Trophoblast cell (in vitro differentiated cells and primary cell): ENCODE measurements at regions not wholly inside any gene's neighbourhood (a gene's known extent, or its start where the extent isn't known, plus 50 kb on each side); places are given as distances from the start of the nearest gene placed in this dataset.

Experiments used
- DNase-seq, 2 donors: peaks; one replicate each; pipeline ENCODE4 v3.0.0-alpha.2; 2016
- H2AFZ ChIP-seq: 2 replicates; pipeline ENCODE4 v1.6.1; 2013; ENCODE audit warnings: low read length, moderate library complexity, mild to moderate bottlenecking; ENCODE audit not compliant: insufficient read depth, poor library complexity
- H2AK5ac ChIP-seq: 2 replicates; pipeline ENCODE4 v1.6.1; 2013; ENCODE audit warnings: mild to moderate bottlenecking, low read length
- H2BK120ac ChIP-seq: 2 replicates; pipeline ENCODE4 v1.6.1; 2013; ENCODE audit warnings: low read length, mild to moderate bottlenecking, moderate library complexity; ENCODE audit not compliant: insufficient read depth, poor library complexity
- H2BK12ac ChIP-seq: 2 replicates; pipeline ENCODE4 v1.6.1; 2013; ENCODE audit warnings: mild to moderate bottlenecking, low read length, moderate library complexity
- H2BK5ac ChIP-seq: 2 replicates; pipeline ENCODE4 v1.6.1; 2013; ENCODE audit warnings: low read length, low read depth, moderate library complexity, mild to moderate bottlenecking; ENCODE audit not compliant: poor library complexity
- H3K14ac ChIP-seq: 2 replicates; pipeline ENCODE4 v1.6.1; 2013; ENCODE audit warnings: mild to moderate bottlenecking, low read length
- H3K18ac ChIP-seq: 2 replicates; pipeline ENCODE4 v1.6.1; 2013; ENCODE audit warnings: mild to moderate bottlenecking, low read length
- H3K23ac ChIP-seq: 2 replicates; pipeline ENCODE4 v1.6.1; 2013; ENCODE audit warnings: low read length
- H3K27ac ChIP-seq: 2 replicates; pipeline ENCODE4 v1.5.1; 2013; ENCODE audit warnings: low read depth, mild to moderate bottlenecking, inconsistent platforms, low read length, moderate library complexity
- H3K27me3 ChIP-seq: 2 replicates; pipeline ENCODE4 v1.6.1; 2013; ENCODE audit warnings: inconsistent platforms, mild to moderate bottlenecking, low read length, moderate library complexity; ENCODE audit not compliant: insufficient read depth
- H3K36me3 ChIP-seq, 2 experiments: 1 replicate in 1 of 2; 2 replicates in 1 of 2; pipeline ENCODE4 v1.6.1; 2013; ENCODE audit warnings: low read length in 2 of 2, mild to moderate bottlenecking in 2 of 2, moderate library complexity in 1 of 2; ENCODE audit not compliant: insufficient read depth in 2 of 2, control insufficient read depth in 1 of 2
- H3K4ac ChIP-seq: 2 replicates; pipeline ENCODE4 v1.6.1; 2013; ENCODE audit warnings: low read depth, mild to moderate bottlenecking, low read length, moderate library complexity
- H3K4me1 ChIP-seq, 2 experiments: 1 replicate in 1 of 2; 2 replicates in 1 of 2; pipeline ENCODE4 v1.6.1; 2013; ENCODE audit warnings: low read length in 2 of 2, mild to moderate bottlenecking in 2 of 2, moderate library complexity in 1 of 2; ENCODE audit not compliant: insufficient read depth in 2 of 2, control insufficient read depth in 1 of 2
- H3K4me2 ChIP-seq: 2 replicates; pipeline ENCODE4 v1.6.1; 2013; ENCODE audit warnings: inconsistent platforms, mild to moderate bottlenecking, low read length, moderate library complexity
- H3K4me3 ChIP-seq: 2 replicates; pipeline ENCODE4 v1.5.1; 2013; ENCODE audit warnings: mild to moderate bottlenecking, low read depth, low read length, inconsistent platforms
- H3K79me1 ChIP-seq: one replicate; pipeline ENCODE4 v1.6.1; 2013; ENCODE audit warnings: low read length
- H3K79me2 ChIP-seq: 2 replicates; pipeline ENCODE4 v1.6.1; 2013; ENCODE audit warnings: low read length, mild to moderate bottlenecking; ENCODE audit not compliant: control insufficient read depth, insufficient read depth, poor library complexity
- H3K9ac ChIP-seq: 2 replicates; pipeline ENCODE4 v1.6.1; 2013; ENCODE audit warnings: mild to moderate bottlenecking, low read length
- H3K9me3 ChIP-seq: 2 replicates; pipeline ENCODE4 v1.6.1; 2013; ENCODE audit warnings: low read depth, mild to moderate bottlenecking, control low read depth, inconsistent platforms, low read length; ENCODE audit not compliant: insufficient read depth
- H4K12ac ChIP-seq: 2 replicates; pipeline ENCODE4 v1.6.1; 2013; ENCODE audit warnings: low read depth, mild to moderate bottlenecking, low read length, moderate library complexity
- H4K8ac ChIP-seq: 2 replicates; pipeline ENCODE4 v1.6.1; 2013; ENCODE audit warnings: low read depth, mild to moderate bottlenecking, low read length, moderate library complexity
- H4K91ac ChIP-seq: one replicate; pipeline ENCODE4 v1.6.1; 2013; ENCODE audit warnings: low read depth, mild to moderate bottlenecking, low read length, moderate library complexity
- WGBS: extraction: QIAGEN DNeasy Blood & Tissue Kit; methylation state at CpG from one replicate; pipeline ENCODE4 v1.1.7; 2013; ENCODE audit warnings: missing lambda C conversion rate; ENCODE audit not compliant: insufficient read length, insufficient coverage; ENCODE audit errors: extremely low coverage; 5-methylcytosine and 5-hydroxymethylcytosine counted together

DNA sequence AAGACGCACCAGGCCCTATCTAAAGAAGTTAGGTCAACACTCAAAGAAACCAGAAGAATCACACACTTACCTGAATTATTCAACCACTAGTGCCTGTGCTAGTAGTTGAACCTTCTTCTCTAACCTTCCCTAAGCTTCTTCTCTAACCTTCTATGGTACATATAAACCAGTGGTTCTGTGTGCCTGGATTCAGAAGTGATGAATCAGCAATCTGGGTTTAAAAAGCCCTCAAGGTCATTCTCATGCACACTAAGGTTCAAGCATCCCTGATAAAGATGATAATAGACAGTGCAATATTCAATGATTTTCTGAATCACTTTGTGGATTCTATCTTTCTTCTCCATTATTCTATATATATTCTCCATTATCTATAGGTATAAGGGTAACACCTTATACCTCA is 271.4 kb upstream of the TBX18 start:
- H3K4me2 ChIP-seq, result no peak overlapping the region
- no peak overlapping the region for H4K8ac ChIP-seq
- H2BK12ac ChIP-seq, result no peak overlapping the region
- no peak overlapping the region for H3K23ac ChIP-seq
- no peaks in the 10 kb centered on the region for H3K79me2 ChIP-seq
- no peaks in the 10 kb centered on the region for H3K4me1 ChIP-seq
- H4K91ac ChIP-seq, result no peak overlapping the region
- no peak overlapping the region for H3K4me3 ChIP-seq
- H3K9me3 ChIP-seq, result peaks cover 9% of the 10 kb centered on the region
- no peak for DNase-seq
- no peaks in the 10 kb centered on the region for H3K79me1 ChIP-seq
- H4K12ac ChIP-seq, result no peak overlapping the region
- H3K9ac ChIP-seq, result no peak overlapping the region
- no peak overlapping the region for H3K18ac ChIP-seq
- no peak overlapping the region for H2BK5ac ChIP-seq
- no peaks in the 10 kb centered on the region for H3K27me3 ChIP-seq
- no peak overlapping the region for H2AK5ac ChIP-seq
- no peak overlapping the region for H2AFZ ChIP-seq
- no CpG with 5 or more reads among the region's 1 CpG for WGBS
- no peak overlapping the region for H3K4ac ChIP-seq
- H3K27ac ChIP-seq, result no peak overlapping the region
- no peak overlapping the region for H2BK120ac ChIP-seq
- H3K14ac ChIP-seq, result no peak overlapping the region
- no peaks in the 10 kb centered on the region for H3K36me3 ChIP-seq

DNA sequence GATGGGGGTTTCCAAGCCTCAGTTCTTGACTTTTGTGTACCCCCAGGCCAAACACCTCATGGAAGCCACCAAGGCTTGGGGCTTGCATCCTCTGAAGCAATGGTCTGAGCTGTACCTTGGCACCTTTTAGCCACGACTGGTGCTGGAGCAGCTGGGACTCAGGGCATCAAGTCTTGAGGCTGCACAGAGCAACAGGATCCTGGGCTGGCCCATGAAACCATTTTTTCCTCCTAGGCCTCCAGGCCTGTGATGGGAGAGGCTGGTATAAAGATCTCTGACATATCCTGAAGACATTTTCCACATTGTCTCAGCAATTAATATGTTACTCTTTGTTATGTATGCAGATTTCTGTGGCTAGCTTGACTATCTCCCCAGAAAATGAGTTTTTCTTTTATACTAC is 269.1 kb upstream of the TBX18 start:
- Histone ChIP-seq H3K36me3 (no peaks in the 10 kb centered on the region), H3K79me2 (no peaks in the 10 kb centered on the region), H2BK5ac (no peak overlapping the region), H3K27ac (no peak overlapping the region), H3K4me1 (no peaks in the 10 kb centered on the region), H3K4me2 (no peak overlapping the region), H3K9ac (no peak overlapping the region), H4K12ac (no peak overlapping the region), H3K23ac (no peak overlapping the region), H4K91ac (no peak overlapping the region), H2AK5ac (no peak overlapping the region), H3K14ac (no peak overlapping the region), H2AFZ (no peak overlapping the region), H3K79me1 (no peaks in the 10 kb centered on the region), H2BK120ac (no peak overlapping the region), H2BK12ac (no peak overlapping the region), H3K4me3 (no peak overlapping the region), H4K8ac (no peak overlapping the region), H3K18ac (no peak overlapping the region), H3K4ac (no peak overlapping the region), H3K9me3 (peaks cover 10% of the 10 kb centered on the region), H3K27me3 (no peaks in the 10 kb centered on the region)
- no CpG with 5 or more reads among the region's 1 CpG for WGBS
- no peak for DNase-seq

DNA sequence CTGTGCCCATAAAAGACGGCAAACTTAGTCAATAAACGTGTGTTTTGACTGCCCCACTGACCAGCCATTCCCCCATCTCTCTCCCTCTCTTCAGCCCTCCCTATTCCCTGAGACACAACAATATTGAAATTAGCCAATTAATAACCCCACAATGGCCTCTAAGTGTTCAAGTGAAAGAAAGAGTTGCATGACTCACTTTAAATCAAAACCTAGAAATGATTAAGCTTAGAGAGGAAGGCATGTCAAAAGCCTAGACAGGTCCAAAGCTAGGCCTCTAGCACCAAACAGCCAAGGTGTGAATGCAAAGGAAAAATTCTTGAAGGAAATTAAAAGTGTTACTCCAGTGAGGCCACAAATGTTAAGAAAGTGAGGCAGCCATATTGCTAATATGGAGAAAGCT is 261.6 kb upstream of the TBX18 start:
- Histone ChIP-seq H3K23ac (no peak overlapping the region), H3K79me2 (no peaks in the 10 kb centered on the region), H3K27me3 (no peaks in the 10 kb centered on the region), H3K27ac (no peak overlapping the region), H4K12ac (no peak overlapping the region), H3K4me1 (no peaks in the 10 kb centered on the region), H2AK5ac (no peak overlapping the region), H3K9ac (no peak overlapping the region), H3K4me3 (no peak overlapping the region), H3K36me3 (no peaks in the 10 kb centered on the region), H3K18ac (no peak overlapping the region), H2BK12ac (no peak overlapping the region), H3K14ac (no peak overlapping the region), H2BK5ac (no peak overlapping the region), H2BK120ac (no peak overlapping the region), H3K79me1 (no peaks in the 10 kb centered on the region), H3K4ac (no peak overlapping the region), H4K91ac (no peak overlapping the region), H2AFZ (no peak overlapping the region), H3K9me3 (peaks cover 1% of the 10 kb centered on the region), H3K4me2 (no peak overlapping the region), H4K8ac (no peak overlapping the region)
- DNase-seq, result no peak
- no CpG with 5 or more reads among the region's 2 CpGs for WGBS

DNA sequence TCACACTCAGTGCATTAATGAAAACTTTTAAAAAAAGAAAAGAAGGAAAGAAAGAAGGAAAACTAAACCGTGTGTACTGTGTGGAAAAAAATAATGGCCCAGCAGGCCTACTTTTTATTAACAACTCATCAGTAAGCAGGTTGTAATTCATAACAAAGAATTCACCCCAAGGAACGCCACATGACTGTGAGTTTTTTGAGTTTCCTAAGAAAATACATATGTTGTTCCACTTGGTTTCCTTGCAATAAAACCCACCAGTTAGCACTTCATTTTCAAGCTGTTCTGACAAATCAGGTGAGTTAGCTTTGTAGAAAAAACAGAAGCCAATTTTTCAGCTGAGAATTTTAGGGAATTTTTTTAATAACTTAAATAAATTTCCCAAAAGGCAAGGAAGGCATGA is 259.3 kb upstream of the TBX18 start:
- Histone ChIP-seq H3K27me3 (no peaks in the 10 kb centered on the region), H3K9me3 (no peaks in the 10 kb centered on the region), H3K4ac (no peak overlapping the region), H3K23ac (no peak overlapping the region), H2BK120ac (no peak overlapping the region), H2BK5ac (no peak overlapping the region), H3K9ac (no peak overlapping the region), H3K4me3 (no peak overlapping the region), H3K14ac (no peak overlapping the region), H2AFZ (no peak overlapping the region), H3K36me3 (no peaks in the 10 kb centered on the region), H3K4me2 (no peak overlapping the region), H3K18ac (no peak overlapping the region), H3K27ac (no peak overlapping the region), H3K79me1 (no peaks in the 10 kb centered on the region), H3K79me2 (no peaks in the 10 kb centered on the region), H4K91ac (no peak overlapping the region), H2BK12ac (no peak overlapping the region), H3K4me1 (no peaks in the 10 kb centered on the region), H4K12ac (no peak overlapping the region), H4K8ac (no peak overlapping the region), H2AK5ac (no peak overlapping the region)
- no CpG with 5 or more reads among the region's 2 CpGs for WGBS
- DNase-seq, result no peak
